Bronchial epithelial cell (primary cell): ENCODE measurements at regions not wholly inside any gene's neighbourhood (a gene's known extent, or its start where the extent isn't known, plus 50 kb on each side); places are given as distances from the start of the nearest gene placed in this dataset.

Experiments
- DNase-seq: peaks from one replicate; pipeline ENCODE4 v3.0.0-alpha.2; 2010; ENCODE audit warnings: low read depth
- FAIRE-seq: peaks from 2 replicates; lab custom pipeline; 2011; peaks lifted over from hg19 to GRCh38; lab: Jason Lieb, UNC
- H3K27me3 ChIP-seq: 2 replicates; pipeline ENCODE4 v1.5.1; 2011; ENCODE audit warnings: low read length; ENCODE audit not compliant: control insufficient read depth, insufficient read depth
- H3K36me3 ChIP-seq: 2 replicates; pipeline ENCODE4 v1.5.1; 2011; ENCODE audit warnings: low read length; ENCODE audit not compliant: control insufficient read depth, insufficient read depth
- H3K4me3 ChIP-seq: 2 replicates; pipeline ENCODE4 v1.5.1; 2011; ENCODE audit warnings: mild to moderate bottlenecking, low read depth, low read length, control low read depth
- CTCF ChIP-seq: IDR thresholded peaks from 2 replicates; pipeline ENCODE4 v1.5.1; 2011; ENCODE audit warnings: mild to moderate bottlenecking, moderate library complexity, low read length, control low read depth, inconsistent platforms; ENCODE audit not compliant: insufficient read depth, severe bottlenecking

GRCh38 chr11:129313541-129314297, 61.9 kb upstream of the BARX2 start:
- FAIRE-seq (no peak), DNase-seq (no peak)
- H3K27me3 ChIP-seq = no peaks in the 10 kb centered on the region
- TF ChIP-seq CTCF = no peak
- H3K36me3 ChIP-seq = no peaks in the 10 kb centered on the region
- H3K4me3 ChIP-seq = no peak overlapping the region

DNA sequence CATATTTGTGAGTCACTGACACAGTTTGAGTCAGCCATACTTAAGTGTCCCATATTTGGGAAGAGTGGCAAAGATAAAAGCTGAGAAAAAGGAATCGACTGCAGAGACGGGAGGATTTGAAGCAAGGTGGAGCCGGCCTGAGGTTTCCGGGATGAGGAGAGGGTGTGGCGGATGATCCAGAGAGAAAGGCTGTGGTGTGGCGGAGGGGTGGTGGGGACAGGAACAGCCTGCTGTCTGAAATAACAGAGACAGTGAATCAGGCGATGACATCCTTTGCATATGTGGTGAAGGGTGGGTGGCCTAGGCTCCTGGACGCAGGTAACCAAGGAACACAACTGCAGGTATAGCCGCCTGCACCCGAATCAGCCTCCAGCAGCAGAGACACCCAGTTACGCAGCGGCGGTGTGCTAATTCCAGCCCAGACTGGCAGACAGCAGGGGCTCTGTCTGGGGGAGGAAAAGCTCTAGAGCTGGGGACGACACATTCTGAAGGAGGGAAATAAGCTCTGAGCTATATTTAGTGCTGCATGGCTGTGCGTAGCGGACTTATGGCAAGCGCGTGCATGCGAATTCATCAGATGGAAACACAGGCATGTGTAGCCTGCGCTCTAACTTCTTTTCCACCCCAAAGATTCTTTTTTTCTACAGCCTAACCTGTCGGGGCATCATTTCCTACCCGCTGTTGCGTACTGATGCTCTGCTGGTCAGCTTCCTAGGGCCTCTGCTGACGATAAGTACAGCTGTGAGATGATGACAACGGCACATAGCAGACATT, 62.7 kb upstream of the BARX2 start:
- no peak for FAIRE-seq
- Histone ChIP-seq H3K27me3 (no peaks in the 10 kb centered on the region), H3K36me3 (no peaks in the 10 kb centered on the region), H3K4me3 (no peak overlapping the region)
- no peak for TF ChIP-seq CTCF
- no peak for DNase-seq

- no peak for FAIRE-seq
- DNase-seq = no peak
- Histone ChIP-seq H3K4me3 (no peak overlapping the region), H3K36me3 (no peaks in the 10 kb centered on the region), H3K27me3 (no peaks in the 10 kb centered on the region)
- TF ChIP-seq CTCF = no peak
These were observed 67.3 kb upstream of the BARX2 start for GRCh38 chr11:129308241-129308865.

- FAIRE-seq (no peak), DNase-seq (no peak)
- no peak for TF ChIP-seq CTCF
These were observed 68.5 kb upstream of the BARX2 start for GRCh38 chr11:129307162-129307561.

GRCh38 chr11:129302386-129303101, 73.1 kb upstream of the BARX2 start:
- DNase-seq (peak; percentile 45), FAIRE-seq (no peak)
- Histone ChIP-seq H3K27me3 (no peaks in the 10 kb centered on the region), H3K36me3 (no peaks in the 10 kb centered on the region), H3K4me3 (no peak overlapping the region)
- no peak for TF ChIP-seq CTCF

More at GRCh38 chr11:129307162-129307561, 68.5 kb upstream of the BARX2 start:
- no peak overlapping the region for H3K4me3 ChIP-seq
- H3K27me3 ChIP-seq = no peaks in the 10 kb centered on the region
- H3K36me3 ChIP-seq = no peaks in the 10 kb centered on the region
